GM13977 (cell line): ENCODE measurements at regions not wholly inside any gene's neighbourhood (a gene's known extent, or its start where the extent isn't known, plus 50 kb on each side); places are given as distances from the start of the nearest gene placed in this dataset.

ENCODE experiments used
- DNase-seq: peaks from one replicate; pipeline ENCODE4 v3.0.0; 2012; ENCODE audit warnings: low spot score
- in situ Hi-C: fragments of 300-500 bp; cut with MboI; formaldehyde crosslinking; loops from one replicate; pipeline ENCODE4 v1.12.0; 2022; ENCODE audit warnings: low sequenced_read_pairs, low pct_unique_long_range_greater_than_20kb, mixed read lengths, inconsistent platforms; ENCODE audit not compliant: unreplicated experiment
- TF ChIP-seq, protein P1 (sequence below): IDR thresholded peaks from 2 replicates; pipeline ENCODE4 v1.5.1; 2012; ENCODE audit warnings: mild to moderate bottlenecking, control low read depth; ENCODE audit not compliant: insufficient read depth; ENCODE audit errors: extremely low read depth, missing control alignments

DNA sequence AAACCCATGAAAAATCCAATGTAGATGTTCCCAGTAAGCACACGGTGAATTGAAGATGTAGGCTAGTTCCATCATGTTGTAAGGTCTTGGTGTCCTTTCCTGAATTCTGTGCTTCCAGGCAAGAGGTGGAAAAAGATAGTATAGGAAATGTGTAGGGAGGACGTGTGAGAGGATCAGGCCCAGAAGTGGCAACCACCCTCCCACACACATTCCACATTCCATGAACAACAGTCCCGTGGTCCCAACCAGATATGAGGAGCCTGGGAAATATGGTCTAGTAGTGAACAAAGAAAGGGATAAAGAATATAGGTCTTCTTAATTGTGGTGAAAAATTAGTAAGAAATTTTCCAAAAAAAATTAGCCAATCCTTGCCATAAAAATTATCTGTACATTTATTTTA lies 1254.2 kb upstream of the SLC10A2 start:
- TF ChIP-seq, protein P1, sequence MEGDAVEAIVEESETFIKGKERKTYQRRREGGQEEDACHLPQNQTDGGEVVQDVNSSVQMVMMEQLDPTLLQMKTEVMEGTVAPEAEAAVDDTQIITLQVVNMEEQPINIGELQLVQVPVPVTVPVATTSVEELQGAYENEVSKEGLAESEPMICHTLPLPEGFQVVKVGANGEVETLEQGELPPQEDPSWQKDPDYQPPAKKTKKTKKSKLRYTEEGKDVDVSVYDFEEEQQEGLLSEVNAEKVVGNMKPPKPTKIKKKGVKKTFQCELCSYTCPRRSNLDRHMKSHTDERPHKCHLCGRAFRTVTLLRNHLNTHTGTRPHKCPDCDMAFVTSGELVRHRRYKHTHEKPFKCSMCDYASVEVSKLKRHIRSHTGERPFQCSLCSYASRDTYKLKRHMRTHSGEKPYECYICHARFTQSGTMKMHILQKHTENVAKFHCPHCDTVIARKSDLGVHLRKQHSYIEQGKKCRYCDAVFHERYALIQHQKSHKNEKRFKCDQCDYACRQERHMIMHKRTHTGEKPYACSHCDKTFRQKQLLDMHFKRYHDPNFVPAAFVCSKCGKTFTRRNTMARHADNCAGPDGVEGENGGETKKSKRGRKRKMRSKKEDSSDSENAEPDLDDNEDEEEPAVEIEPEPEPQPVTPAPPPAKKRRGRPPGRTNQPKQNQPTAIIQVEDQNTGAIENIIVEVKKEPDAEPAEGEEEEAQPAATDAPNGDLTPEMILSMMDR: no peak
- in situ Hi-C loops: no loop called here
- DNase-seq: no peak

DNA sequence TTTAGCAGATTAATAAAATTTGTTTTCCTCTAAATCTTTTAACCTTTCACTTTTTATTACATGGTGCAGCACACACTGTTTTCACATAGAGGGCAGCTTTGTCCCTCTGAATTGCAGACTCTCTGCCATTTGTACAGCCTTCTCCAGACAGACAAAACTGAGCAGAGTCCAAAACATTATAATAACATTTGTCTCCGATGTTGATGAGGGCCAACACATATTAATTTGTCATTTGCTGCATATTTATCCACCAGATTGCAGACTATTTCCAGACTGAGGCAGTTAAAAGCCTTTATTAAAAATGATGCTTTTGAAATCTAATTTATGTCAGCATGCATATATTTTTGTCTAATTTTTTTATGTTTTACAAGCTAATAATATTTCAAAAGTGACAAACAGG lies 1251.9 kb upstream of the SLC10A2 start:
- TF ChIP-seq, protein P1: no peak
- in situ Hi-C loops: no loop called here
- no peak for DNase-seq

DNA sequence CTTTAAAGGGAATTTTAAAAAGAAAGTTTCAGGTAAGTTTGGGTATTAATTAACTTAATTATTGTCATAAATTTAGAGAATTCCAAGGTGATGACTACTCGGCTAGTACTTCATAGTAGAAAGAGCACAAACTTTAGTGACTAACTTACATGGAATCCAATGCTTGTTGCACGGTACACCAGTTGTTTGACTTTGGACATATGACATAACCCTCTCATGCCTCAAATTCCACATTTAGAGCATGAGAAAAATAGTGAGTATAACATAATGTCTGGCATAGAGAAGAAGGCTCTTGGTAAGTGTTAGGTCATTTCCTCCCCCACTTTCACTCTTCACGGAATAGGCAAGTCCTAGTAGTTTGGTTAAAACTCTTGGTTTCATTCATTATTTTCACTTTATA lies 1249.4 kb upstream of the SLC10A2 start:
- in situ Hi-C loops: no loop called here
- TF ChIP-seq, protein P1: no peak
- no peak for DNase-seq

DNA sequence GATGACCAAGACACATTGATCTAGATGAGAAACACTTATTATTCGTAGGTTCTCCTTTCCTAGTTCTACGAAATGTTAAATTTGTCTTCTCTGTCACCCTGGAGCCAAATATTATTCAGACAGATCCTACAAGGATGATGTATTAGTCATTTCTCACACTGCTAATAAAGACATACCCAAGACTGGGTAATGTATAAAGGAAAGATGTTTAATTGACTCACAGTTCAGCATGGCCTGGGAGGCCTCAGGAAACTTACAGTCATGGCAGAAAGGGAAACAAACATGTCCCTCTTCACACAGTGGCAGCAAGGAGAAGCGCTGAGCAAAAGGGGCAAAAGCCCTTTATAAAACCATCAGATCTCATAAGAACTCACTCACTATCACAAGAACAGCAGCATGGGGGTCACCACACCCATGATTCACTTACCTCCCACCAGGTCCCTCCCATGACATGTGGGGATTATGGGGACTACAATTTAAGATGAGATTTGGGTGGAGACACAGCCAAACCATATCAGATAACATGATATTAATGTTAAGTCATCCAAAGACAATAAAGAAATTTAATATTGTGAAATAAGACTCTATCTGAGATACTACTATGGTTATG lies 1248.8 kb upstream of the SLC10A2 start:
- in situ Hi-C loops: no loop called here
- no peak for DNase-seq
- TF ChIP-seq, protein P1: no peak

DNA sequence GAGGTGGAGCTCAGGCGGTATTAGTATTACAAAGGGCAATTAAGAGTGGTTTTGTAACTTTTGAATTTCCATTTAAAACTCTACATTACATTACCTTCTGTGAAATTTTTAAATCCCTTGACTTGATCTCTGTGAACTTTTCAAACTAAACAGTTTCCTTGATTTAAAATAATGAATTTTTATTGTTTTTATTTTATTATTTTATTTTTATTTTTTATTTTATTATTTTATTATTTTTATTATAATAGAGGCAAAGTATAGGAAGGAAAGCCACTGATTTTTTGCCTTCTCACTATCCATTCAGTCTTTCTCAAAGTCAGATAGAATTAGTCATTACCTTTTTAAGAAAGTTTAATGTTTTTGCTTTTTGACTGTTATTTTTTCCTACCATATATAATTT lies 1248.1 kb upstream of the SLC10A2 start:
- in situ Hi-C loops: no loop called here
- TF ChIP-seq, protein P1: no peak
- no peak for DNase-seq

DNA sequence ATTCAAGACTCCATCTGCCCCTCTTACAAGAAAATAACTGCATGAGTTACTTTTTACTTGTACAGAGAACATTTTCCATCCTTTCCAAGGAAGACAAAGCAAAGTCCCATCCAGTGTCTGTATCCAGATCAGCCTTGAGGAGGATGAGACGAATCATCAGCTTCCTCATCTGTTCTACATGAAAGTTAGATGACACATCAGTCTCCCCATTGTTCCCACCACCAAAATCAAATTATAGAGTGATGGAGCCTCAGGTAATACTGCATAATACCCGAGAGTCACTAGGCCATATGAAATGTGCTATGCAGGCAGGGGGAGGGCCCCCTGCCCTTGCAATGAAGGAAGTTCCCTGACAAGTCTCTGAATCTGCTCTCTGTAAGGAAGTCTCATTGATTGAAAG lies 1244.6 kb upstream of the SLC10A2 start:
- TF ChIP-seq, protein P1: no peak
- in situ Hi-C loops: no loop called here
- no peak for DNase-seq

DNA sequence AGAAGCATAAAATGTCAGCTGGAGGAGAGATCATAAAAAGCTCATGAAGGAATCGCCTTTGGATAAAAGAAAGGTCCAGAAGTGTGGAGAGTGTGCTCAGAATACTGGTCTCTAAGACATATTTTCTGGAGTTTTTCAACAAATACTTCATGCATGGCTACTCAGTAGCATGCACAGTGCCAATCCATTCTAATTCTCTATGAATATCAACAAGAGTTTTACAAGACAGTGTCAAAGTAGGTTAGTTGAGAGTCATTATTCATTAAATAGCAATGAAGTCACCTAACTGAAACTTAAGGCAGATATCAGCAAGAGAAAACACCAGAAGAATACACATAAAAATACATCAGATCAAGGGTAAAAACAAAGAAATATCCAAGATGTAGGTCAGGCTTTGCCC lies 1243.2 kb upstream of the SLC10A2 start:
- in situ Hi-C loops: no loop called here

More for the DNA sequence above, 1243.2 kb upstream of the SLC10A2 start:
- TF ChIP-seq, protein P1: no peak
- DNase-seq: no peak
